GM12891 (cell line): ENCODE measurements at regions not wholly inside any gene's neighbourhood (a gene's known extent, or its start where the extent isn't known, plus 50 kb on each side); places are given as distances from the start of the nearest gene placed in this dataset.

ENCODE experiments used
- DNase-seq: peaks from one replicate; pipeline ENCODE4 v3.0.0; 2011; ENCODE audit warnings: low spot score; ENCODE audit not compliant: insufficient read length
- FAIRE-seq: peaks from 2 replicates; lab custom pipeline; 2011; peaks lifted over from hg19 to GRCh38; lab: Jason Lieb, UNC
- PAX5 ChIP-seq: IDR thresholded peaks from 2 replicates; pipeline ENCODE4 v1.6.1; 2011; ENCODE audit warnings: low read length, moderate library complexity, mild to moderate bottlenecking; ENCODE audit not compliant: insufficient read depth, severe bottlenecking
- POLR2A ChIP-seq: IDR thresholded peaks from 2 replicates; pipeline ENCODE4 v1.6.1; 2011; ENCODE audit warnings: low read depth, low read length, control low read depth
- POLR2AphosphoS5 ChIP-seq: IDR thresholded peaks from 2 replicates; pipeline ENCODE4 v1.6.1; 2011; ENCODE audit warnings: low read depth, low read length, control low read depth
- POU2F2 ChIP-seq: IDR thresholded peaks from 2 replicates; pipeline ENCODE4 v1.6.1; 2011; ENCODE audit warnings: low read depth, mild to moderate bottlenecking, control low read depth, low read length, moderate library complexity
- SPI1 ChIP-seq: IDR thresholded peaks from 2 replicates; pipeline ENCODE4 v1.6.1; 2011; ENCODE audit warnings: low read depth, low read length, control low read depth
- TAF1 ChIP-seq: IDR thresholded peaks from 2 replicates; pipeline ENCODE4 v1.6.1; 2011; ENCODE audit warnings: low read depth, low read length, control low read depth

DNA sequence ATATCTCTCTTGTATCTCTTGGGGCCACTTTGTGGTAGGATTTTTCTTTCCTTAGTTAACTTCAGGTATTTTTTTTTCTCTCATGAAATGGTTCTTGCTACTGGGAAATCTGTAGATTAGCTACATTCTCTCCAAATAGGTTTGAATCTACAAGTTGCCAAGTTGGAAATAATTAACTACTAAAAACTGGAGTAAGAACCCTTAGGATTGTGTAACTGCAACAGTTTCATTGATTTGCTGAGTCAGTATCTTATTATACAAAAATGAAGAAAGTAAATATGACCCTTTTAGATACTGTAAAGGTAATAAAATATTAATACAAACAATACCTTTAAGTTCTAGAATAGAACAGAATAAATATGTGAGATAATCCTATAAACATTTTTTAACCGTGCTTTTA is 327.9 kb downstream of the CXXC4 start:
- TF ChIP-seq PAX5 (no peak), POLR2AphosphoS5 (no peak), POLR2A (no peak), SPI1 (no peak), POU2F2 (no peak), TAF1 (no peak)
- DNase-seq (no peak), FAIRE-seq (no peak)

DNA sequence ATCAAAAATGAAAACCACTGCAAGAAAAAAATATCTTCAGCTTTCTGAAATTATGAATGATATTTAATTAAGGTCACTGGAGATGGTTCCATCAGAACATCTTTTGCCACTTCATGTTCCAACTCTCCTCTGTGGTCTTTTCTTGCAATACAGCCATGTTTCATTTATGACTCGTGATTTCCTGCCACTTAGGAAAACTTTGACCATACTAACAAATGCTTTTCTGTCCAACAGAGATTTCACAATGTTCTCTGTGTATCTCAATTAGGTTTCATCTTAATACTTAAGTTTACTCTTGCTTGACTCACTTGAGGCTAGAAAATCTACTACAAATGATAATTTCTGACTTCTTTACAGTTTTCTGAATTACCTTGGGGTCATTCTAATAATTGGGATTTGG is 330.9 kb downstream of the CXXC4 start:
- no peak for FAIRE-seq
- TF ChIP-seq POLR2A (no peak), TAF1 (no peak)

DNA sequence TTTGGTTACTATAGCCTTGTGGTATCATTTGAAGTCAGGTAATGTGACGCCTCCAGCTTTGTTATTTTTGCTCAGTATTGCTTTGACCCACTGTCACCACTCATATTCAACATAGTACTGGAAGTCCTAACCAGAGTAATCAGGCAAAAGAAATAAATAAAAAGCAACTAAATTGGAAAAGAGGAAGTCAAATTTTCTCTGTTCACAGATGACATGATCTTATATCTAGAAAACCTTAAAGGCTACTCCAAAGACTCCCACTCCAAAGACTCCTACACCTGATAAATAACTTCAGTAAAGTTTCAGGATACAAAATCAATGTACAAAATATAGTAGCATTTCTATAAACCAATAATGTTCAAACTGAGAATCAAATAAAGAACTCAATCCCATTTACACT is 348.6 kb downstream of the CXXC4 start:
- FAIRE-seq (no peak), DNase-seq (no peak)
- TF ChIP-seq POLR2AphosphoS5 (no peak), TAF1 (no peak), POU2F2 (no peak), POLR2A (no peak), PAX5 (no peak), SPI1 (peak; percentile 49)

More for the DNA sequence above, 330.9 kb downstream of the CXXC4 start:
- DNase-seq, result no peak

DNA sequence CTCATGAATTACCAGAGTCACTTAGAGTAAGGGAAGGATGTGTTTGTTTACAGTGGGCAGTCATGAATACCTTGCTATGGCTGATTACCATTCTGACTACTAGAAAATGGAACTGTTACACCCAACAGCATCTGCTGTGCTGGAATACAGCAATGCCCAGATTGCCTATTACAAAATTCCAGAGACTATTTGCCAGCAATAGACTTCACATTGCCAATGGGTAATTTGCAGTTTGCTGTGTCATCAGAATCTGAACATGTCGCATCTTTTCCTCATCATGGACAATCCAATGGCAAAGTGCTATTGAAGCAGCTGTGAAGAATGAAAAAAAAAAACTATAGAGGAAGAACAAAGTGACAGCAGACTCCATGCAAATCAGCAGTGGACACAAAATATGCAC is 356.6 kb downstream of the CXXC4 start:
- DNase-seq, result no peak
- no peak for FAIRE-seq
- TF ChIP-seq POLR2AphosphoS5 (no peak), POLR2A (no peak), SPI1 (no peak), PAX5 (no peak), POU2F2 (no peak), TAF1 (no peak)

GRCh38 chr4:104129243-104129642 is 365.5 kb downstream of the CXXC4 start:
- FAIRE-seq (no peak), DNase-seq (no peak)

DNA sequence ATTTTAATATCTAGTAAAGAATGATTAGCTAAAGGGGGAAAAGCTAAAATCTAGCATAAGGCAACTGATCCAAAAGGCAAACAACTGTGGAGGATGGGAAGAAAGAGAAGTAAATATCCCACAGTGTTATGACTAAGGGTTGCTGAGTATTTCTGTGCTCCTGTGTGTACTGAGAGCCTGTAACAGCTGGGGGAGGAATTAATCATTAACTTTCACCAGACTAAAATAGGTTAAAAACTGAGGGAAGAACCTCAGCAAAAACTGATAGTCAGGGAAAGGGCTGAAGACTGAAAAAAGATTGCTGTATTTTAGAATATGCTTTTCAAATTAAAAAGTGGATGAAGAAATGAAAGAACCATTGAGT is 365.9 kb downstream of the CXXC4 start:
- FAIRE-seq (no peak), DNase-seq (no peak)
- TF ChIP-seq PAX5, result no peak
- no peak for TF ChIP-seq POLR2A
- no peak for TF ChIP-seq POLR2AphosphoS5
- TF ChIP-seq POU2F2, result no peak
- TF ChIP-seq TAF1, result no peak
- TF ChIP-seq SPI1, result no peak

More at GRCh38 chr4:104129243-104129642, 365.5 kb downstream of the CXXC4 start:
- no peak for TF ChIP-seq POLR2AphosphoS5
- TF ChIP-seq SPI1, result no peak
- TF ChIP-seq POU2F2, result no peak
- TF ChIP-seq PAX5, result no peak
- TF ChIP-seq POLR2A, result no peak
- no peak for TF ChIP-seq TAF1

DNA sequence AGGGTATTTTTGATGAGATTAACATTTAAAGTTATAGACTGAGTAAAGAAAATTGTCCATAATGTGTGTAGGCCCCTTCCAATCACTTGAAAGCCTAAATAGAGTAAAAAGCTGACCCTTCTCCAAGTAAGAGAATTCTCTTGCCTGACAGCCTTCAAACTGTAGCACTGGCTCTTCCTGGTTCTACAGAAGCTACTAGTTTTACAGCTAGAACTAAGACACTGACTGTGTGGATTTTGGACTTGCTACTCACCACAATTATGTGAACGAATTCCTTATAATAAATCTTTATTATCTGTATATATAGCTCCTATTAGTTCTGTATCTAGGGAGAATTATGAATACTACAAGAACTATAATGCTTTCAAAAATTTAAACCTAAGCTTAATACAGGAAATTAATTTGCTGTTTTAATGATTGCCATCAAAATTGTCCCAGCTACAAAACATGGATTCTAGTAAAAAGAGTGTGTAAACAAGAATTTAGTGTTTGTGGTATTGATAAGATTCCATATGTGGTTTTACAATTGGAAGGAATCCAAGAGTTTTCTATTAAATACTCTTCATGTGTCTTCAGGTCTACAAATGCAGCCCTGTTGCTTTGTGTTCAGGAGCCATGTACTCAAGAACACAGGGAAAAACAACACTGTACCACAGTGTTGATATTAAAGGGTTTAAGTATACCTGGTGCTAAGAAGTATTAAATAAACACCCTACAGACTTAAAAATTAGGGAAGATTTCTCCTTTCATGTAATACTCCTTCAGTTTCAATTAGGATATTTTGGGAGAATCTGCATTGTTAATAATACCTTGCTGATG is 366.5 kb downstream of the CXXC4 start:
- DNase-seq (no peak), FAIRE-seq (no peak)
- TF ChIP-seq SPI1 (no peak), POLR2A (no peak), POU2F2 (no peak), POLR2AphosphoS5 (no peak), PAX5 (no peak), TAF1 (no peak)

DNA sequence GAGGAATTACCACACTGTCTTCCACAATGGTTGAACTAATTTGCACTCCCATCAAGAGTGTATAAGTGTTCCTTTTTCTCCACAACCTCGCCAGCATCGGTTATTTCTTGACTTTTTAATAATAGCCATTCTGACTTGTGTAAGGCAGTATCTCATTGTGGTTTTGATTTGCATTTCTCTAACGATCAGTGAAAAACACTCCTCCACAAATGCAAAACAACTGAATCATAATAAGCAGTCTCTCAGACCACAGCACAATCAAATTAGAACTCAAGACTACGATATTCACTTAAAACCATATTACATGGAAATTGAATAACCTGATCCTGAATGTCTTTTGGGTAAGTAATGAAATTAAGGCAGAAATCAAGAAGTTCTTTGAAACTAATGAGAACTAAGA is 371.7 kb downstream of the CXXC4 start:
- TF ChIP-seq POLR2AphosphoS5 (no peak), PAX5 (no peak), POLR2A (no peak), TAF1 (no peak), SPI1 (no peak), POU2F2 (no peak)
- DNase-seq (no peak), FAIRE-seq (no peak)

- no peak for FAIRE-seq
- TF ChIP-seq POLR2AphosphoS5, result no peak
- TF ChIP-seq POLR2A, result no peak
- no peak for TF ChIP-seq TAF1
- no peak for DNase-seq
Observed at GRCh38 chr4:104117776-104118175, 376.9 kb downstream of the CXXC4 start.

DNA sequence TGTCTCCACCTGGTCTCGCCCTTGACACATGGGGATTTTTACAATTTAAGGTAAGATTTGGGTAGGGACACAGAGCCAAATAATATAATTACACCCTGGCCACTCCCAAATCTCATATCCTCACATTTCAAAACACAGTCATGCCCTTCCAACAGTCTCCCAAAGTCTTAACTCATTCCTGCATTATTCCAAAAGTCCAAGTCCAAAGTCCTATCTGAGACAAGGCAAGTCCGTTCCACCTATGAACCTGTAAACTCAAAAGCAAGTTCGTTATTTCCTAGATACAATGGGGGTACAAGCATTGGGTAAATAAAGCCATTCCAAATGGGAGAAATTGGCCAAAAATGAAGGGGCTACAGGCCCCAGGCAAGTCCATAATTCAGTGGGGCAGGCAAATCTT is 380.8 kb downstream of the CXXC4 start:
- no peak for TF ChIP-seq POLR2AphosphoS5
- DNase-seq (no peak), FAIRE-seq (no peak)

DNA sequence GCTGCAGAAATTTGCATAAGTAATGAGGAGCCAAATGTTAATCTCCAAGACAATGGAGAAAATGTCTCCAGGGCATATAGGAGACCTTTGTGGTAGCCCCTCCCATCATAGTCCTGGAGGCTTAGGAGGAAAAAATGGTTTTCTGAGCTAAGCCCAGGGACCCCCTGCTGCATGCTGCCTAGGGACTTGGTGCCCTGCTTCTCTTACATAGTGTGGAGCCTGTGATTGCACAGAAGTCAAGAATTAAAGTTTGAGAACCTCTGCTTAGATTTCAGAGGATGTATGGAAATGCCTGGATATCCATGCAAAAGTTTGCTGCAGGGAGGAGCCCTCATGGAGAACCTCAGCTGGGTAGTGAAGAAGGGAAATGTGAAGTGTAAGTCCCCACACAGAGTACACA is 379.4 kb upstream of the TACR3 start:
- FAIRE-seq, result no peak
- TF ChIP-seq PAX5, result no peak
- TF ChIP-seq TAF1, result no peak
- TF ChIP-seq POU2F2, result no peak
- TF ChIP-seq SPI1, result no peak
- no peak for TF ChIP-seq POLR2A
- no peak for TF ChIP-seq POLR2AphosphoS5
- no peak for DNase-seq
